Endothelial cell of umbilical vein (primary cell): ENCODE measurements at regions not wholly inside any gene's neighbourhood (a gene's known extent, or its start where the extent isn't known, plus 50 kb on each side); places are given as distances from the start of the nearest gene placed in this dataset.

ENCODE experiments used
- BruUV-seq: library from RNA; stranded (reverse); fragments of 400-500 nt; replicated peaks from 2 replicates; lab custom pipeline; 2021; lab: Mats Ljungman, UMichigan
- CTCF ChIA-PET: fragments of 300-600, 350-600 bp; sonication (Branson Sonifier 250); formaldehyde crosslinking; loops from one replicate; lab custom pipeline; 2021; ENCODE audit warnings: antibody characterized with exemption, inconsistent platforms; lab: Charles Lee
- POLR2A ChIA-PET: fragments of 300-600, 350-600 bp; sonication (Branson Sonifier 250); formaldehyde crosslinking; loops from one replicate; lab custom pipeline; 2021; ENCODE audit warnings: antibody characterized with exemption, inconsistent platforms; lab: Charles Lee
- DNase-seq: peaks from one replicate; pipeline ENCODE4 v3.0.0-alpha.2; 2011; ENCODE audit warnings: low read depth, low spot score
- FAIRE-seq: peaks from 2 replicates; lab custom pipeline; 2011; peaks lifted over from hg19 to GRCh38; lab: Jason Lieb, UNC
- H2AFZ ChIP-seq: 2 replicates; pipeline ENCODE4 v1.6.0; 2012; ENCODE audit warnings: low read depth, low read length, control low read depth, inconsistent platforms
- H3K27ac ChIP-seq: 2 replicates; pipeline ENCODE4 v1.5.1; 2011; ENCODE audit warnings: low read depth, mild to moderate bottlenecking, control low read depth, low read length, moderate library complexity; ENCODE audit not compliant: insufficient read depth
- H3K27me3 ChIP-seq, 2 experiments: 2 replicates each; pipeline versions ENCODE4 v1.6.0 to v1.6.1; 2011; ENCODE audit warnings: low read length in 2 of 2, mixed read lengths in 1 of 2; ENCODE audit not compliant: control insufficient read depth in 2 of 2, insufficient read depth in 2 of 2
- H3K36me3 ChIP-seq, 2 experiments: 2 replicates in 1 of 2; 3 replicates in 1 of 2; pipeline ENCODE4 v1.5.1; 2011; ENCODE audit warnings: low read length in 2 of 2, mild to moderate bottlenecking in 1 of 2, moderate library complexity in 1 of 2; ENCODE audit not compliant: control insufficient read depth in 2 of 2, insufficient read depth in 2 of 2; ENCODE audit errors: extremely low read depth in 1 of 2
- H3K4me1 ChIP-seq: 3 replicates; pipeline ENCODE4 v1.5.1; 2011; ENCODE audit warnings: mild to moderate bottlenecking, low read length; ENCODE audit not compliant: control insufficient read depth, insufficient read depth; ENCODE audit errors: extremely low read depth
- H3K4me2 ChIP-seq: 2 replicates; pipeline ENCODE4 v1.6.1; 2011; ENCODE audit warnings: low read length, control low read depth, mixed read lengths; ENCODE audit not compliant: insufficient read depth
- H3K4me3 ChIP-seq, 3 experiments: fragments of 200-600 bp in 1 of 3; sonication (generic), shearing (Covaris generic) in 1 of 3; replicated peaks in 1 of 3; 2 replicates each; pipeline ENCODE4 v1.5.1; 2011 to 2016; ENCODE audit warnings: control low read depth in 3 of 3, low read length in 3 of 3, mild to moderate bottlenecking in 2 of 3, inconsistent platforms in 1 of 3, low read depth in 1 of 3, moderate library complexity in 1 of 3; ENCODE audit not compliant: insufficient read depth in 1 of 3
- H3K79me2 ChIP-seq: 2 replicates; pipeline ENCODE4 v1.6.0; 2012; ENCODE audit warnings: low read length, inconsistent platforms; ENCODE audit not compliant: control insufficient read depth, insufficient read depth
- H3K9ac ChIP-seq: replicated peaks from 2 replicates; pipeline ENCODE3; 2011; ENCODE audit warnings: low read length, control low read depth; ENCODE audit not compliant: insufficient read depth; ENCODE audit errors: extremely low read depth
- H3K9me1 ChIP-seq: replicated peaks from 3 replicates; pipeline ENCODE4 v1.6.0; 2011; ENCODE audit warnings: mild to moderate bottlenecking, low read length; ENCODE audit not compliant: control insufficient read depth, insufficient read depth; ENCODE audit errors: extremely low read depth
- H3K9me3 ChIP-seq: replicated peaks from 2 replicates; pipeline ENCODE4 v1.5.1; 2012; ENCODE audit warnings: low read length, inconsistent platforms; ENCODE audit not compliant: control insufficient read depth, insufficient read depth
- H4K20me1 ChIP-seq: replicated peaks from 2 replicates; pipeline ENCODE3; 2011; ENCODE audit warnings: mild to moderate bottlenecking, low read length; ENCODE audit not compliant: control insufficient read depth, insufficient read depth; ENCODE audit errors: extremely low read depth
- CTCF ChIP-seq, 2 donors: IDR thresholded peaks; 1 replicate in 1 of 2; 2 replicates in 1 of 2; pipeline ENCODE4 v1.5.1; 2011; ENCODE audit warnings: low read length in 2 of 2, mild to moderate bottlenecking in 2 of 2, moderate library complexity in 2 of 2, control low read depth in 1 of 2, inconsistent platforms in 1 of 2, low read depth in 1 of 2; ENCODE audit not compliant: insufficient read depth in 1 of 2; ENCODE audit errors: extremely low read depth in 1 of 2
- EZH2 ChIP-seq: IDR thresholded peaks from 2 replicates; pipeline ENCODE4 v1.6.1; 2012; ENCODE audit warnings: borderline replicate concordance, low read depth, mild to moderate bottlenecking, moderate library complexity, low read length, inconsistent platforms; ENCODE audit not compliant: severe bottlenecking
- FOS ChIP-seq: IDR thresholded peaks from 2 replicates; pipeline ENCODE4 v1.6.1; 2011; ENCODE audit warnings: mild to moderate bottlenecking, low read length, moderate library complexity, borderline replicate concordance; ENCODE audit not compliant: insufficient read depth
- GATA2 ChIP-seq: IDR thresholded peaks from 2 replicates; pipeline ENCODE4 v1.7.0; 2011; ENCODE audit warnings: low read depth, mild to moderate bottlenecking, moderate library complexity, mixed read lengths, low read length; ENCODE audit not compliant: insufficient read length, insufficient read depth
- JUN ChIP-seq: IDR thresholded peaks from 2 replicates; pipeline ENCODE4 v1.6.1; 2011; ENCODE audit warnings: borderline replicate concordance, low read depth; ENCODE audit not compliant: insufficient read length, insufficient read depth
- MYC ChIP-seq: IDR thresholded peaks from one replicate; pipeline ENCODE4 v1.6.1; 2011; ENCODE audit warnings: mild to moderate bottlenecking, low read depth, low read length
- POLR2A ChIP-seq: IDR thresholded peaks from 2 replicates; pipeline ENCODE4 v1.6.1; 2012; ENCODE audit warnings: low read depth, mild to moderate bottlenecking, control low read depth, low read length
- POLR2AphosphoS5 ChIP-seq: IDR thresholded peaks from 2 replicates; pipeline ENCODE4 v1.6.1; 2012; ENCODE audit warnings: low read depth, mild to moderate bottlenecking, control low read depth, low read length, moderate library complexity; ENCODE audit not compliant: insufficient read depth
- dilution Hi-C: fragments of 300-500 bp; cut with MboI; formaldehyde crosslinking; loops from one replicate; pipeline ENCODE4 v1.15.0; 2019; ENCODE audit warnings: low sequenced_read_pairs; ENCODE audit not compliant: extremely low pct_ligation_motif_present
- intact Hi-C: fragments of 100-400 bp; cut with micrococcal nuclease; formaldehyde crosslinking; loops from one replicate; pipeline ENCODE4 v1.10.0; 2022
- TF ChIP-seq, protein P1 (sequence below): IDR thresholded peaks from 2 replicates; pipeline ENCODE4 v1.6.1; 2011; ENCODE audit not compliant: insufficient read depth, insufficient read length

DNA sequence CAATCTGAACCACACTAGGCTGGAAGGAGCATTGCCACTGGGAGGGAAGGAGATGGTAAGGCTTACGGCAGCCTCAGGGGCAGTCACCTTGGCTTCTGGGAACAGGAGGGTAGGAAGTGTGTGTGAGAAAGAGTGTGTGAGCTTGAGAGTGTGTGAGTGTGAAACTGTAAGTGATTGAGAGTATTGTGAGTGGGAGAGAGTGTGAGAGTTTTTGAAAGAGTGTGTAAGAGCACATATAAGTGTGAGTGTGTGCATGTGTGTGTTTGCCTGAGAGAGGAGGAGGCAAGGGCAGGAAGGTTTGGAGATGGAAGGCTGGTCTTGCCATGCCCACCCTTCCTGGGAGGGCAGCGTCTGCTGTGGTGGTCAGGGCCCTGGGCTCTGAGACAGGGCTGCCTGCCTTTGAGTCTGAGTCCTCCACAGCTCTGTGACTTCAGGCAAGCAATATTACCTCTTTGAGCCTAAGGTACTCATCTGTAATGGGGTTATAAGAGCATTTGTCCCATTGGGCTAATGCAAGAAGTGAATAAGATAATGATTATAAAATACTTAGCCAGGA, 51.9 kb upstream of the BOD1 start:
- H3K4me2 ChIP-seq = no peak overlapping the region
- H3K4me3 ChIP-seq = no peak overlapping the region
- no peak for FAIRE-seq
- no peak overlapping the region for H3K27ac ChIP-seq
- intact Hi-C loops (no loop called here), dilution Hi-C loops (no loop called here)
- no peaks in the 10 kb centered on the region for H4K20me1 ChIP-seq
- POLR2A ChIA-PET = no interaction called here
- no peaks in the 10 kb centered on the region for H3K79me2 ChIP-seq
- DNase-seq = no peak
- no peak overlapping the region for H3K9ac ChIP-seq
- BruUV-seq = no TSS peak
- no peaks in the 10 kb centered on the region for H3K9me3 ChIP-seq
- TF ChIP-seq, protein P1, sequence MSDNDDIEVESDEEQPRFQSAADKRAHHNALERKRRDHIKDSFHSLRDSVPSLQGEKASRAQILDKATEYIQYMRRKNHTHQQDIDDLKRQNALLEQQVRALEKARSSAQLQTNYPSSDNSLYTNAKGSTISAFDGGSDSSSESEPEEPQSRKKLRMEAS = no peak
- TF ChIP-seq POLR2AphosphoS5 (no peak), POLR2A (no peak), JUN (no peak), CTCF (IDR thresholded peaks at IDR 0.05; ENCODE audit: extremely low read depth in 1 of 2, insufficient read depth in 1 of 2, low read depth in 1 of 2, low read length in 2 of 2) (no peak), FOS (no peak), GATA2 (no peak), MYC (no peak), EZH2 (no peak)
- peaks cover 0 to 6% of the 10 kb centered on the region in 2 experiments for H3K27me3 ChIP-seq
- CTCF ChIA-PET = no interaction called here
- H3K36me3 ChIP-seq = no peaks in the 10 kb centered on the region
- peaks cover 2% of the 10 kb centered on the region for H3K4me1 ChIP-seq
- no peaks in the 10 kb centered on the region for H3K9me1 ChIP-seq
- H2AFZ ChIP-seq = no peak overlapping the region
